Astrocyte of the spinal cord (primary cell): ENCODE measurements at regions not wholly inside any gene's neighbourhood (a gene's known extent, or its start where the extent isn't known, plus 50 kb on each side); places are given as distances from the start of the nearest gene placed in this dataset.
"Not testable (repeated sequence)": the region's sequence is repeated elsewhere in the genome, so short reads cannot be mapped to it uniquely, and the experiment has no call there.

Experiments
- DNase-seq: peaks from one replicate; pipeline ENCODE4 v3.0.0; 2011; ENCODE audit warnings: low read depth, low spot score
- H3K4me3 ChIP-seq: 2 replicates; pipeline ENCODE4 v1.5.1; 2011; ENCODE audit warnings: low read depth, mild to moderate bottlenecking, low read length, moderate library complexity
- in situ Hi-C: cut with HindIII; loops from 2 replicates; pipeline ENCODE4 v1.10.0; 2017; ENCODE audit warnings: low sequenced_read_pairs
- TF ChIP-seq, protein P1 (sequence below): IDR thresholded peaks from 2 replicates; pipeline ENCODE4 v1.5.1; 2012; ENCODE audit warnings: low read depth, mild to moderate bottlenecking, low read length, inconsistent platforms

- no peak for DNase-seq
- no peak overlapping the region for H3K4me3 ChIP-seq
- TF ChIP-seq, protein P1, sequence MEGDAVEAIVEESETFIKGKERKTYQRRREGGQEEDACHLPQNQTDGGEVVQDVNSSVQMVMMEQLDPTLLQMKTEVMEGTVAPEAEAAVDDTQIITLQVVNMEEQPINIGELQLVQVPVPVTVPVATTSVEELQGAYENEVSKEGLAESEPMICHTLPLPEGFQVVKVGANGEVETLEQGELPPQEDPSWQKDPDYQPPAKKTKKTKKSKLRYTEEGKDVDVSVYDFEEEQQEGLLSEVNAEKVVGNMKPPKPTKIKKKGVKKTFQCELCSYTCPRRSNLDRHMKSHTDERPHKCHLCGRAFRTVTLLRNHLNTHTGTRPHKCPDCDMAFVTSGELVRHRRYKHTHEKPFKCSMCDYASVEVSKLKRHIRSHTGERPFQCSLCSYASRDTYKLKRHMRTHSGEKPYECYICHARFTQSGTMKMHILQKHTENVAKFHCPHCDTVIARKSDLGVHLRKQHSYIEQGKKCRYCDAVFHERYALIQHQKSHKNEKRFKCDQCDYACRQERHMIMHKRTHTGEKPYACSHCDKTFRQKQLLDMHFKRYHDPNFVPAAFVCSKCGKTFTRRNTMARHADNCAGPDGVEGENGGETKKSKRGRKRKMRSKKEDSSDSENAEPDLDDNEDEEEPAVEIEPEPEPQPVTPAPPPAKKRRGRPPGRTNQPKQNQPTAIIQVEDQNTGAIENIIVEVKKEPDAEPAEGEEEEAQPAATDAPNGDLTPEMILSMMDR: no peak
- in situ Hi-C loops: no loop called here
Measured at GRCh38 chr9:79485258-79485657, 86.5 kb upstream of the TLE4 start.

GRCh38 chr9:79489261-79490000, 82.3 kb upstream of the TLE4 start:
- in situ Hi-C loops: no loop called here
- peak; percentile 89 for DNase-seq
- TF ChIP-seq, protein P1: no peak
- no peak overlapping the region for H3K4me3 ChIP-seq

DNA sequence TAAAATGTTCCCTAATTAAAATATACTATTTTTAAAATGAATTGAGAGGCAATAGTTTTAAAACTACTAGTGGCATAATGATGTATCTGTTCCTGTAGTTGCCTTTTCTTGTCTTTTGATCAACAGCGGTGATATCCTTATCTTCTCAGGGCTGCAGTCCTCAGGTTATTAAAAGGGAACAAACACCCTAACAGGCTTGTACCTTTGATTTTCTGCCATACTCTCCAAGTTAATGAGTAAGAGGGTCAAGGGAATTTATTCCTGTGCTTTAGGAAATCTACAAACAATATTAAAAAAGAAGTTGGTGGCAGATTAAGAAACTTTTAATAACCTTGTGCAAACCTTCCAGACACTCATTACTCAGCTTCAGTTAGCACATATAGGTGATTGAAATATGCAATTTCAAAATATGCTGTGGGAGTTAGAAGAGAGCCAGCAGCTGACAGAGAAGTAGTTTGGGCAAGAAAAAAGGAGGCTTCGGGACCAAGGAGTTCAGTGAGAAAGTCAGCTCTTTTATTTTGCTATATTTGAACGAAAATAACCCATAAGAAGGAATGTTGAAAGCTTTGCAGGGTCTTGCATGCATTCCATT, 81.0 kb upstream of the TLE4 start:
- in situ Hi-C loops: no loop called here
- TF ChIP-seq, protein P1: no peak
- DNase-seq: no peak
- H3K4me3 ChIP-seq: no peak overlapping the region

DNA sequence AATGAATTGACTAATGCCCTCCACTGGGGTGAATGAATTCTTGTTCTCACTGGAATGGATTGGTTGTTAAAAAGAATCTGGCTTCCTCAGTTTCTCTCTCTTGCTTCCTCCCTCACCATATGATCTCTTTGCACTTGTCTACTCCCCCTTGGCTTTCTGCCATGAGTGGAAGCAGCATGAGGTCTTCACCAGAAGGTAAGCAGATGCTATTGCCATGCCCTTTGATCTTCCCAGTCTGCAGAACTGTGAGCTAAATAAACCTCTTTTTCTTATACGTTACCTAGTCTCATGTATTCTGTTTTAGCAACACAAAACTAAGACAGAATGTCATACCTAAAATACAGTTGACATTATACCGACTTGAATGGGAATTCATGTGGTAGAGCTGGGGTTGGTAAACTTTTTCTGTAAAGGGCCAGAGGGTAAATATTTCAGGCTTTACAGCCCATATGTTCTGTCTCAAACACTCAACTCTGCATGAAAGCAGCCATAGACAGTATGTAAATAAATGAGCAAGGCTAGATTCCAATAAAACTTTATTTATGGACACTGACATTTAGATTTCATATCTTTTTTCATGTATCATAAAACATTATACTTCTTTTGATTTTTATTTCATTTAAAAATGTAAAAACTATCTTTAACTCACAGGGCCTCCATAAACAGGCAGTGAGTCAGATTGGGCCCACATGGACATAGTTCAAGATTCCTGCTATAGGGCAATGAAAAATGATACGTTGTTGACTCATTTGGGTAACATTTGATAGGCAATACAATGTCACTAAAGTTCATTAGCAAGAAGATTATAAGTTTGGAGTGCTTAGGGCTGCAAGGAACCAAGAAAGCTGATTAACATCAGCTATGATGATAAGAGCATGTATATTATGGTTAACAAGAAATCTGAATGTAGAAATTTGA, 79.4 kb upstream of the TLE4 start:
- TF ChIP-seq, protein P1: no peak
- DNase-seq: no peak
- no peak overlapping the region for H3K4me3 ChIP-seq
- in situ Hi-C loops: no loop called here

DNA sequence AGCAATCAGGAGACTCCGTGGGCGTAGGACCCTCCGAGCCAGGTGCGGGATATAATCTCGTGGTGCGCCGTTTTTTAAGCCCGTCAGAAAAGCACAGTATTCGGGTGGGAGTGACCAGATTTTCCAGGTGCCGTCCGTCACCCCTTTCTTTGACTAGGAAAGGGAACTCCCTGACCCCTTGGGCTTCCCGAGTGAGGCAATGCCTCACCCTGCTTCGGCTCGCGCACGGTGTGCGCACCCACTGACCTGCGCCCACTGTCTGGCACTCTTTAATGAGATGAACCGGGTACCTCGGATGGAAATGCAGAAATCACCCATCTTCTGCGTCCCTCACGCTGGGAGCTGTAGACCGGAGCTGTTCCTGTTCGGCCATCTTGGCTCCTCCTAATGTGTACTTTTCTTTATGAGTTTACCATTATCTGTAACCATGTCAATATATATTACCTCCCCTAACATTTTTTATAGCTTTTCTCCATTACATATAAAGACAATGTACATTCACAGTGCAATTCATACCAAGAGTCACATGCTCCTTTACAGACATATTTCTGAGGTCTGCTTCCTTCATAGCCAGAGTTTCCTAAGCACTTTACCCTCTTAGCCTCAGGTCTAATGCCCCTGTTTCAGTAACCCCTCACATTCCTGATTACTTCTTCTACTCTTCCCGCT, 71.4 kb upstream of the TLE4 start:
- H3K4me3 ChIP-seq, in situ Hi-C loops, DNase-seq: not testable (repeated sequence)

DNA sequence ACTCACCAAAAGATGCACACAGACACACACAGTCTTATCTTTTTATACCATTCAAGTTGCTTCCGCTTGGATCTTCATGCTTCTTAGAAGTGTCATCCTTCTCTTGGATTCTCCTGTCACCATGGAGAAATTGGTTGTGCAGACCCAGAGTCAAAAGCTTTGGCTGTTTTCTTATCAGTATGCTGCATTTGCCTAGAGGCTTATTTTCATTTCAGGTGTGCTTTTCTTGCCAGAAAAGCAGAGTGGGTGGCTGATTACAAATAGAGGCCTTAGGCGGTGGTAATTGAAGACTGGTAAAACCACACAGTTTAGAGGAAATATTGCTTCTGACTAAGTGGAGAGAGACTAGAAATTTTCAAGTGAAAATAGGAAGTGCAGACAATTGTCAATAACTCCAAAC, 70.2 kb upstream of the TLE4 start:
- in situ Hi-C loops: no loop called here

More for the DNA sequence above, 70.2 kb upstream of the TLE4 start:
- TF ChIP-seq, protein P1: no peak
- no peak overlapping the region for H3K4me3 ChIP-seq
- no peak for DNase-seq
